WTC11 (cell line): ENCODE measurements at regions not wholly inside any gene's neighbourhood (a gene's known extent, or its start where the extent isn't known, plus 50 kb on each side); places are given as distances from the start of the nearest gene placed in this dataset.

ENCODE experiments used
- ATAC-seq: fragments of 200-7000 bp; cut with Tn5 transposase; 2 replicates; pipeline ENCODE4 v1.10.0; 2021; ENCODE audit warnings: mild to moderate bottlenecking, moderate library complexity
- CTCF ChIA-PET: fragments of 300-600 bp; sonication (Branson Sonifier 250); formaldehyde crosslinking; loops from one replicate; lab custom pipeline; 2021; ENCODE audit warnings: antibody characterized with exemption; lab: Charles Lee
- POLR2A ChIA-PET: fragments of 350-600 bp; sonication (Branson Sonifier 250); formaldehyde crosslinking; loops from one replicate; lab custom pipeline; 2021; ENCODE audit warnings: antibody characterized with exemption; lab: Charles Lee
- DNase-seq: peaks from one replicate; pipeline ENCODE4 v3.0.0; 2021; ENCODE audit warnings: low spot score
- H3K27ac Mint-ChIP-seq: 2 replicates; pipeline ENCODE4 v1.8.0; 2021; ENCODE audit warnings: mixed read lengths
- H3K27me3 Mint-ChIP-seq: 2 replicates; pipeline ENCODE4 v1.8.0; 2021; ENCODE audit warnings: low read depth, mild to moderate bottlenecking, moderate library complexity, mixed read lengths
- H3K36me3 Mint-ChIP-seq: 2 replicates; pipeline ENCODE4 v1.8.0; 2021; ENCODE audit warnings: mixed read lengths
- H3K4me1 Mint-ChIP-seq: 2 replicates; pipeline ENCODE4 v1.8.0; 2022; ENCODE audit warnings: mixed read lengths
- H3K4me3 Mint-ChIP-seq: 2 replicates; pipeline ENCODE4 v1.8.0; 2021; ENCODE audit warnings: mild to moderate bottlenecking, moderate library complexity, mixed read lengths
- H3K9me3 Mint-ChIP-seq: 2 replicates; pipeline ENCODE4 v1.8.0; 2021; ENCODE audit warnings: mixed read lengths
- ARID4B ChIP-seq: sonication (generic); formaldehyde crosslinking; IDR thresholded peaks from 2 replicates; pipeline ENCODE4 v1.8.0; 2023; ENCODE audit warnings: missing genetic modification reagents, mild to moderate bottlenecking, borderline replicate concordance
- ATF6 ChIP-seq: sonication (generic); formaldehyde crosslinking; IDR thresholded peaks from 2 replicates; pipeline ENCODE4 v1.8.1; 2023; ENCODE audit warnings: mild to moderate bottlenecking, missing genetic modification reagents
- CREM ChIP-seq: sonication (generic); formaldehyde crosslinking; IDR thresholded peaks from 2 replicates; pipeline ENCODE4 v1.8.1; 2022; ENCODE audit warnings: mild to moderate bottlenecking, missing genetic modification reagents, moderate library complexity
- E2F4 ChIP-seq: sonication (generic); formaldehyde crosslinking; IDR thresholded peaks from 2 replicates; pipeline ENCODE4 v1.8.1; 2022; ENCODE audit warnings: low read depth, mild to moderate bottlenecking, moderate library complexity, missing genetic modification reagents, borderline replicate concordance
- ELF4 ChIP-seq: sonication (generic); formaldehyde crosslinking; IDR thresholded peaks from 2 replicates; pipeline ENCODE4 v1.8.1; 2022; ENCODE audit warnings: low read depth, mild to moderate bottlenecking, moderate library complexity, missing genetic modification reagents
- ERG ChIP-seq: fragments of 250-450 bp; sonication (Bioruptor Pico); IDR thresholded peaks from 2 replicates; pipeline ENCODE4 v1.8.0; 2021; ENCODE audit warnings: mild to moderate bottlenecking
- FOXJ3 ChIP-seq: sonication (generic); formaldehyde crosslinking; IDR thresholded peaks from 2 replicates; pipeline ENCODE4 v1.9.0; 2021; ENCODE audit warnings: missing genetic modification reagents, mild to moderate bottlenecking, borderline replicate concordance
- FOXK1 ChIP-seq: sonication (generic); formaldehyde crosslinking; IDR thresholded peaks from 2 replicates; pipeline ENCODE4 v1.8.0; 2022; ENCODE audit warnings: mild to moderate bottlenecking, moderate library complexity, missing genetic modification reagents
- GABPB1 ChIP-seq: sonication (generic); formaldehyde crosslinking; IDR thresholded peaks from 2 replicates; pipeline ENCODE4 v1.8.1; 2023; ENCODE audit warnings: mild to moderate bottlenecking, missing genetic modification reagents
- HMGXB4 ChIP-seq: sonication (generic); formaldehyde crosslinking; IDR thresholded peaks from 2 replicates; pipeline ENCODE4 v1.8.1; 2023; ENCODE audit warnings: mild to moderate bottlenecking, moderate library complexity, missing genetic modification reagents
- JAZF1 ChIP-seq: fragments of 250-450 bp; sonication (Bioruptor Pico); IDR thresholded peaks from 2 replicates; pipeline ENCODE4 v1.9.0; 2021; ENCODE audit warnings: moderate library complexity, mild to moderate bottlenecking, inconsistent platforms
- JUN ChIP-seq: sonication (generic); formaldehyde crosslinking; IDR thresholded peaks from 2 replicates; pipeline ENCODE4 v1.8.0; 2023; ENCODE audit warnings: mild to moderate bottlenecking, missing genetic modification reagents
- NFYB ChIP-seq: sonication (generic); formaldehyde crosslinking; conservative IDR thresholded peaks from 2 replicates; pipeline ENCODE4 v1.8.0; 2022; ENCODE audit warnings: low read depth, missing genetic modification reagents
- OVOL2 ChIP-seq: fragments of 250-450 bp; sonication (Bioruptor Pico); IDR thresholded peaks from 2 replicates; pipeline ENCODE4 v1.9.0; 2021; ENCODE audit warnings: mild to moderate bottlenecking, borderline replicate concordance
- PREB ChIP-seq: sonication (generic); formaldehyde crosslinking; IDR thresholded peaks from 2 replicates; pipeline ENCODE4 v1.8.1; 2022; ENCODE audit warnings: mild to moderate bottlenecking, missing genetic modification reagents, moderate library complexity, borderline replicate concordance
- RELA ChIP-seq: sonication (generic); formaldehyde crosslinking; IDR thresholded peaks from 2 replicates; pipeline ENCODE4 v1.8.1; 2022; ENCODE audit warnings: missing genetic modification reagents, mild to moderate bottlenecking, borderline replicate concordance
- ZNF263 ChIP-seq: sonication (generic); formaldehyde crosslinking; IDR thresholded peaks from 2 replicates; pipeline ENCODE4 v1.8.1; 2022; ENCODE audit warnings: low read depth, mild to moderate bottlenecking, moderate library complexity, missing genetic modification reagents
- ZNF671 ChIP-seq: fragments of 250-450 bp; sonication (Bioruptor Pico); IDR thresholded peaks from 2 replicates; pipeline ENCODE4 v1.8.0; 2021; ENCODE audit warnings: mild to moderate bottlenecking
- ZSCAN18 ChIP-seq: fragments of 250-450 bp; sonication (Bioruptor Pico); IDR thresholded peaks from 2 replicates; pipeline ENCODE4 v2.1.2; 2022; ENCODE audit warnings: mild to moderate bottlenecking, moderate library complexity

- Mint-ChIP-seq H3K27me3 (no peaks in the 10 kb centered on the region), H3K9me3 (peaks cover 9% of the 10 kb centered on the region; the same call in 1 of the 2 replicates), H3K4me3 (no peak overlapping the region), H3K36me3 (no peaks in the 10 kb centered on the region), H3K27ac (peak overlapping the region; percentile 57; the same call in 1 of the 2 replicates), H3K4me1 (no peaks in the 10 kb centered on the region)
- CTCF ChIA-PET = no interaction called here
- DNase-seq (no peak), ATAC-seq (no peak)
- no peak for TF ChIP-seq FOXK1 (CRISPR knock-in tag)
- no peak for TF ChIP-seq ZSCAN18 (CRISPR knock-in tag)
- TF ChIP-seq JAZF1 (CRISPR knock-in tag) = no peak
- no peak for TF ChIP-seq ERG (CRISPR knock-in tag)
- TF ChIP-seq GABPB1 (CRISPR knock-in tag) = no peak
- TF ChIP-seq PREB = no peak
- TF ChIP-seq FOXJ3 (CRISPR knock-in tag) = no peak
- no peak for TF ChIP-seq CREM (CRISPR knock-in tag)
- no peak for TF ChIP-seq ZNF263 (CRISPR knock-in tag)
- TF ChIP-seq NFYB = no peak
- TF ChIP-seq ELF4 (CRISPR knock-in tag) = no peak
- no peak for TF ChIP-seq ATF6 (CRISPR knock-in tag)
- TF ChIP-seq E2F4 = no peak
- TF ChIP-seq RELA = no peak
- no peak for TF ChIP-seq OVOL2 (CRISPR knock-in tag)
- TF ChIP-seq ARID4B (CRISPR knock-in tag) = no peak
- no peak for TF ChIP-seq ZNF671
- no peak for TF ChIP-seq JUN
- TF ChIP-seq HMGXB4 = no peak
- POLR2A ChIA-PET = no interaction called here
These were observed 182.3 kb upstream of the PLEKHG7 start for GRCh38 chr12:92520511-92520910.
